OCI-LY1 (cell line): ENCODE measurements at regions not wholly inside any gene's neighbourhood (a gene's known extent, or its start where the extent isn't known, plus 50 kb on each side); places are given as distances from the start of the nearest gene placed in this dataset.

Experiments
- EZH2 ChIP-seq: fragments of 200-600 bp; sonication (generic), shearing (Covaris generic); IDR thresholded peaks from 2 replicates; pipeline ENCODE4 v1.8.0; 2017; ENCODE audit warnings: borderline replicate concordance, mixed run types, mild to moderate bottlenecking, antibody characterized with exemption, low read length, moderate library complexity, mixed read lengths
- TF ChIP-seq, protein P1 (sequence below): fragments of 200-600 bp; sonication (generic), shearing (Covaris generic); IDR thresholded peaks from 2 replicates; pipeline ENCODE4 v1.5.1; 2017; ENCODE audit warnings: mild to moderate bottlenecking, antibody characterized with exemption, low read length, moderate library complexity, mixed read lengths

DNA sequence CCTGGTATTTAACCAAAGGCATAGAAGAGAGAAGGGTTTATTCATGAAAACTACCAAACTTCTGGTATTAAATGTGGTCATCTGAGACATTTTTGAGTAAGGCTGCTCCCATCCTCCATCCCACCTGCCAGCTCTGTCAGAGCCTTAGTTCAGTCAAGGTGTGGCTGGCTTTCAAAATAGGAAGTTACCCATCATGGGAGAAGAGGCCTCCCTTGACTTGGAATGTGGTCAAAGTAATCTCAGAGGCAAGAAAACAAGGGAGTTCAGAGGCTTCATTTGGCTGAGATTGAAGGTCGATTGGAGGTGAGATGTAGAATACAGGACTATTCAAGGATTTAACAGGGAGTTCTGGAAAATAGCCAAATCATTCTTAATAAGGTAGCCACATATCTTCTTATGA is 540.4 kb upstream of the ARRDC4 start:
- TF ChIP-seq, protein P1, sequence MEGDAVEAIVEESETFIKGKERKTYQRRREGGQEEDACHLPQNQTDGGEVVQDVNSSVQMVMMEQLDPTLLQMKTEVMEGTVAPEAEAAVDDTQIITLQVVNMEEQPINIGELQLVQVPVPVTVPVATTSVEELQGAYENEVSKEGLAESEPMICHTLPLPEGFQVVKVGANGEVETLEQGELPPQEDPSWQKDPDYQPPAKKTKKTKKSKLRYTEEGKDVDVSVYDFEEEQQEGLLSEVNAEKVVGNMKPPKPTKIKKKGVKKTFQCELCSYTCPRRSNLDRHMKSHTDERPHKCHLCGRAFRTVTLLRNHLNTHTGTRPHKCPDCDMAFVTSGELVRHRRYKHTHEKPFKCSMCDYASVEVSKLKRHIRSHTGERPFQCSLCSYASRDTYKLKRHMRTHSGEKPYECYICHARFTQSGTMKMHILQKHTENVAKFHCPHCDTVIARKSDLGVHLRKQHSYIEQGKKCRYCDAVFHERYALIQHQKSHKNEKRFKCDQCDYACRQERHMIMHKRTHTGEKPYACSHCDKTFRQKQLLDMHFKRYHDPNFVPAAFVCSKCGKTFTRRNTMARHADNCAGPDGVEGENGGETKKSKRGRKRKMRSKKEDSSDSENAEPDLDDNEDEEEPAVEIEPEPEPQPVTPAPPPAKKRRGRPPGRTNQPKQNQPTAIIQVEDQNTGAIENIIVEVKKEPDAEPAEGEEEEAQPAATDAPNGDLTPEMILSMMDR: no peak
- no peak for TF ChIP-seq EZH2
